HG03378 (cell line): ENCODE measurements at regions not wholly inside any gene's neighbourhood (a gene's known extent, or its start where the extent isn't known, plus 50 kb on each side); places are given as distances from the start of the nearest gene placed in this dataset.

ENCODE experiments used
- ATAC-seq: cut with Tn5 transposase; IDR thresholded peaks from one replicate; pipeline ENCODE4 v1.9.1; 2021; ENCODE audit warnings: mild to moderate bottlenecking, moderate library complexity; ENCODE audit not compliant: unreplicated experiment

DNA sequence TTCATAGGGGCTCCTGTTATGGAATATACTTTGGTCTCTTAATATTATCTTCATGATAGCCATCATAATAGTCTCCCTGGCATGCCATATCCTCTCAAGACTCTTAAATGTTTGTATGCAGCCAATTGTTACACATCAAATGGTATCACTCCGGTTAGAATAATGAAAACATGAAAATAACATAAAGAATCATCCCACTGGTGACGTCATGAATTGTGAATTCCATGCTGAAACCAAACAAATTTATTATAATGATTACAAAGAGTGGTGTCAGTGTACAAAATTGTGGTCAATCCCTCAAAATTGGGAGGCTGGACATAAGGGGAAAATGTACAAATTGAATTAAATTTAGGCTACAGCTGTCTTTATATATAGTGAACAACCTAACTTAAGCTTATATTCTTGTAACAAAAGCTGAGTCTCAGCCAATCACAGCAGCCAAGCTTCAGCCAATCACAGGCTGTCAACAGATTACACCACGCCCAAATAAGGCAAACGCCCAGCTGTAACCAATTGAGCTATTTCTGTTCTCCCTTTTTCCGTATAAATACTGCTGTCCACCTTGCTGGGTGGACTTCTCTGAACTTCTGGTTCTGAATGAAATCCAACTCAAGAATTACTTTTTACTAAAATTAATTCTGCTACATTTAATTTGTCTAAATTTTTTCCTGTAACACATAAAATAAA is 156.1 kb downstream of the CHD9NB start:
- no peak for ATAC-seq

DNA sequence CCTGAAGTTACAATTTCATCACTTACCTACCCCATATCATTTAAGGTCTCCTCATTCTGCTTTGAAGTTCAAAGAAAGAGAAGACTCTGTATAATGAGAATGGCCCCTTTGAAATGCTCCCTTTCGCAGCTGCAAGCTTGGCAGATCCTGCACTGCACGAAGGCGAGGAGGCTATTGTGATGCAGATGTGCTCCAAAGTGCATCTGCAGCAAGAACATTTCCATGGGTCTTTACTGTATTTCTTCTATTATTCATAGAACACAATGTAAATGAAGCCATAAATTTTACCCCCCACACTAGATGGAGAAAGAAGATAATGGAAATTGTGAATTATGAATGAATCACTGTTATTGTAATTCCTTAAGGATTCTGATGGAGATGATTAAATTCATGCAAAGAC is 178.7 kb downstream of the CHD9NB start:
- no peak for ATAC-seq

DNA sequence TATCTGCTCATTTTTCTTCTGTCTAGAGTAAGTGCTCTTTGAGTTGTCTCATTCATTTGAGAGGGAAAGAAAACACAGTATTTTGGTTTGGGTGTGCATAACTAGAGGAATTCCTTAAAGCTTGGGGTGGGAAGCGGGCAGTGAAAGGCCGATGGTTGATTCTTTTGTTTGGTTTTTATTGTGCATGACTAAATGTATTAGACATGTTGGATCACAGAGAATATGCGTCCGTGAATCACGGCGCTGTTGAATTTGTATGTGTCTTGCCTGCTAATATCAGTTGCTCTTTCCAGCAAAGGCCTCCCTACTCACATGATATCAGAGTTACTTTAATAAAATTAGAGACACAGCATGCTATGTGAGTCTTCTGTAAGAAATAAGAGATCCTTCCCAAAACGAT is 180.0 kb downstream of the CHD9NB start:
- ATAC-seq, result no peak

DNA sequence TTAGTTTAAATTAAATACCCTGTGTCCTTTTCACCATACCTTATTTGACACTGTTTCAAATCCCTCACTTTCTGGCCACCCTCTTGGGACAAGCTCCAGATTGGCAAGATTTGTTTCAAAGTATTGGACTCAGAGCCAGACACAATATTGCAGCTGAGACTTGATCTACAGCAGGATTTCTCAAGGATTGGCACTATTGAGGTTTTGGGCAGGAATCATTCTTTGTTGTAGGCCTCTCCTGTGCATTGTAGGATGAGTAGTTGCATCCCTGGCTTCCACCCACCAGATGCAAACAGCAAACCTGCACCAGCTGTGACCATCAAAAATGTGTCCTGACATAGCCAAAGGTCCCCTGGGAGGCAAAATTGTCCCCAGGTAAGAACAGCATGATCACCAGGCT is 181.2 kb downstream of the CHD9NB start:
- ATAC-seq, result no peak

DNA sequence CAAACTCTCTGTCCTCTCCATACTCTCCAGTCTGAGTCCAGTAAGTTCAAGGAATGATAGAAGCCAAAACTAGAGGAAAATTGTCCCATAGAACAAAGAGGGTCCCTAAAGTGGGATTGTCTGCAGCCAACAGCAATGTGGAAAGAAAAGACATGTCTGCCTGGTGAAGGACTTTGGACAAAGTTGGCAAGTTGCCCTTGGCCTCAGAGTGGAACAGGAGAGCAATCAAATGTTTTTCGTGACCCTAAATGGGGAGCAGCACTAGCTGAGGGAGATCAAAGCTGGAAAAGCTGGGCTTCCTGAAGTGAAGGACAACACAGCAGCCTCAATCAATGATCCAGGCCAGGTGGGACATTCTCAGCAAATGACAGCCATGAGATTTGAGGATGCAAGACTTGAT is 183.5 kb downstream of the CHD9NB start:
- no peak for ATAC-seq

DNA sequence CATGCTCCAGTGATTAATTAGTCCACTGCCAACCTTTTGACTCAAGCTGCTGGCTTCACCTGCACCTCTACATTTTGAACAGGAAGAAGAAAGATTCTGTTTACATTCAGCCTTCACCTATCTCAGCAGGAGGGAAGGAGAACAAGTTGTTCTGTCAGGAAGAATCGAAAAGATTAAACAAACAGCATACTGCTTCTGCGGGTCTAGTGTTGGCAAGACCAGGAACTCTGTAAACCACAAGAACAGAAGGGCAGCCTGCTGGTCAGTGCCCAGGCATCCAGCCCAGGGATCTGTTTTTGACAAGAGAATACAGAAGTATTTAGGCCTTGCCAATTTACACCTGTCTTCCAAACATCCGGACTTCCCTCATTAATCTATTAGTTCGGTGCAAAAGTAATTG is 189.7 kb downstream of the CHD9NB start:
- ATAC-seq, result no peak

DNA sequence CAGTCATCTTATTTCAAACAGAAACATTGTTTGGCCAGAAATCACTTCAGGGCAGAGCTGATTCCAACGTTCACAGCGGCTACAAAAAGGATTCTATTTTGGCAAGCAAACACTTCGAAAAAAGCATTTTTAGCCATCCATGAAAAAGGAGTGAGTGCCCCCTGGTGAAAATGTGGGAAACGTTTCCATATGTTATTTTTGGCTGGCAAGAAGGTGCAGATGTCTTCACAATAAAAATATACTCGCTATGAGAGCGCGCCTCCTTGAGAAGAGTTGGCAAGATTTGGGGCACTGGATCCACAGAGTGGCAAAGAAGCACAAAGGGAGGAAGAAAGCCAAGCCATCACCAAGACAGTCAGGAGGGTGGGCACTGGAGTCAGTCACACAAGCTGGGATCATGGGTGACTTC is 191.1 kb downstream of the CHD9NB start:
- no peak for ATAC-seq

DNA sequence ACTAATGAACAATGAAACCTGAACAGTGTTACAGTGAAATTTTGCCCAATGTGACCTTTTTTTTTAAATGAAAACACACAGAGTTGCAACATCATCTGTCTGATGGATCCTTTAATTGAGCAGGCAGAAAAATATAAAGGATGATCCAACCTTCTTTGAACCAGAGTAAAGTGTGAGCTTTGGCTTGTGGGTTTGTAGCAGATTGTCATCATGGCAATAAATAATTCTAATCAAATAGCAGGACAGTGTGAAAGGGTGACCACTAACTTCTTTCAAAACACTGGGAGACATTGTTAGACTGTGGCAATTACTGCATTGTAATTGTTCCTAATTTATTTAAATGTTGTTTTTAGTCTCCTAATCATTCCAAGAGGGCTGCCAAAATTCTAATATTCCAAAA is 197.2 kb downstream of the CHD9NB start:
- ATAC-seq, result no peak

DNA sequence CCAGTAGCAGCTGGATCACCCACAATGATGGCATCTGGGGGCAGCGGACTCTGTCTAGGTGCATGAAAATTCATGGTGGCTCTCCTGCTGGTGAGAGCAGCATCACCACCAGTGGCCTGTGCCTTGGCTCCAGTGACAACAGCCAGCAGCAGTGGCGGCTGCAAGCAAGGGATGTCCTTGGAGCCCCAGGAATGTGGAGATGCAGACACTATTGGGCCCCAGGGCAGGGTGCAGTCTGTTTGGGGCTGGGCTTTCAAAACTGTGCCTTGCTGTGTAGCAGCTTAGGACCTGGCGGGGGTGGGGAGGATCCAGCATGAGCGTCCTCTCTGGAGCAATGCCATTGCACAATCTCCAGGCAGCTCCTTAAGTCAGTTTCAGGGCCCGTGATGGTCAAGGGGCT is 199.7 kb downstream of the CHD9NB start:
- no peak for ATAC-seq

DNA sequence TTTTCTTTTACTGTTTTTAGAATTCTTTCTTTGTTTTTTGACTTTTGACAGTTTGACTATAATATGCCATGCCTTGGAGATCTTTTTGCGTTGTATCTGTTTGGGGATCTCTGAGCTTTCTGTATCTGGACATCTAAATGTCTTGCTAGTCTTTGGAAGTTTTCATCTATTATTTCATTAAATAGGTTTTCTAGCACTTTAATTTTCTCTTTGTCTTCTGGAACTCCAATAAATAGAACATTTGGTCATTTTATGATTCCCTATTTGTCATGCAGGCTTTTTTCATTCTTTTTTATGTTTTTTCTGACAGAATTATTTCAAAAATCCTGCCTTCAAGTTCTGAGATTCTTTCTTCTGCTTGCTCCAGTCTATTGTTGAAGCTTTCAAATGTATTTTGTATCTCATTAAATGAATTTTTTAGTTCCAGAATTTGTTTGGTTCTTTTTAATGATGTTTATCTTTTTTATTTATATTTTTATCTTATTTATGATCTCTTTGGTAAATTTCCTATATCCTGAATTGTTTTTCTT is 201.4 kb downstream of the CHD9NB start:
- no peak for ATAC-seq

DNA sequence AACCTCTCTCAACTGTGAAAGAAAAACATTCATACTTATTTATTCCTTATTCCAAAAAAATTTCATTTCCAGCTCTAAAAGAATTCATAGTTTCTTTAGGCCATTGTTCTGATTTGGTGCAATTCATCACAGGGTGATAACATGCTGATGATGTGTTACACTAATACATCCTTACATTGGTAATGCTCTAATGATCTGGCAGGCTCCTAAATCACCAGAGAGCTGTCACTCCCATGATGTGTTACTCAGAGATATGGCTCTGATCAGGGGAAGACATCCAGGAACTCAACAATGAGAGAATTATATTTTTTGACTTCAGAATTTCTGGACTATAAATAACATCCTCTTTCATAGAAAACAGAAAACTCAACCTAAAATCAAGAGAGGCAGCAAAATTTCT is 209.3 kb downstream of the CHD9NB start:
- no peak for ATAC-seq

DNA sequence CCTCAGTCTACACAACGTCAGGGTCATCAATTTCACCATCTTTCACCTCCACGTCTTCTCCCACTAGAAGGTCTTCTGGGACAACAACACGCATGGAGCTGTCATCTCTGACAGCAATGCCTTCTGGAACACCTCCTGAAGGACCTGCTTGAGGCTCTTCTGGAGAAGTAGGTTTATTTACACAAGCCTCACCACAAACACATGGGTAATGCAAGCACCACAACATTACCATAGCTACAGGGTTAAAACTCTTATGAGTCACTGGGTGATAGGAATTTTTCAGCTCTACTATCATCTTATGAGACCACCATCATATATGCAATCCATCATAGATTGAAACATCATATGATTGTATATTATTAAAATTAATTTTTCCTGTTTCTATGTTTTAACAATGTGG is 215.4 kb downstream of the CHD9NB start:
- ATAC-seq, result no peak

DNA sequence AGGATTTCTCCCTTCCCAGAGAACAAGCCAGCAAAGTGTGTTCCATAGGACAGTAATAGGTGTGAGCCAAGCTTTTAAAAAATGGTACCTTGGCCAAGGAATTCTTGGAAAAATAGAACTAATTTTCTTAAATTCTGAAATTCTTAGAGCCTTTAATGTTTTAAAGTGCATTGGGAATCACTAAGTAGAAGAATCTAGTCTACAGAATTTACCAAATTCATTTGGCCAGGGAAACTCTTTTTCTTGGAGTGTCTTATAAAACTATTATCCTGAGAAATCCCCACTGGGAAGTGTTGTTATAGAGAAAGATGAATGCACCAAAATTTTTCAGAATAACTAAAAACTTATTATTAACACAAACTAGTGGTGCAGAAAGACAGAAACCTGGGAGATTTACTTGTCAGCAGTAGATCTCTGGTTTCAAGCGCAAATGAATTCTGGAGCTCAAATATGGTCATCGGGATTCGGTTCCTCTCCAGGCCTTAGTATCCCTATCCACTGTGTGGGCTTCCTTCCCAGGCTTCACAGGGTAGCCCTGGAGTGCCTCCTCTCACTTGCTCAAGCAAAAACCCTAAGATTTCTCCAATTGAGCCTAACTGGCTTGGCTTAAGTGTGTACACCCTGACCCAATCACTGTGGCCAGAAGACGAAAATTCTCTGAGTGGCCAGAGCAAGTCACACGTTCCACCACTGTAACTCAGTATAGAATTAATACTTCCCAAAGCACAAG is 217.8 kb downstream of the CHD9NB start:
- ATAC-seq, result no peak

DNA sequence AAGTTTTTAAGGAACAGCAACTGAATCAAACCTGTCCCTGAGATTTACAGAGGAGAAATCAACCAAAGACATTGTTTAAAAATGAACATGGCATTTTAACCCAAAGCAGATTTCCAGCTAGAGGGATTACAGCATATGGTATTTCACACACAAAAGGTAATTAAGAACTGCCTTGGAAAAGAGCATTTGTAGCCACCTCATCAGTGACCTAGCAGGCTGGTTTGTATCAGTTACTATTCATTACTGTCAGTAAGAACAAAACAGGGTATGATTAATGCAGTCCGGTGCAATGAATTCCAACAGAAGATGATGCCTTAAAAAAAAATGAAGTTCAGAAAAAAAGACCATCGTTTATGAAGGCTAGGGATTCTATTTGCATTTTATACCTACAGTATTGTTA is 219.9 kb downstream of the CHD9NB start:
- no peak for ATAC-seq

DNA sequence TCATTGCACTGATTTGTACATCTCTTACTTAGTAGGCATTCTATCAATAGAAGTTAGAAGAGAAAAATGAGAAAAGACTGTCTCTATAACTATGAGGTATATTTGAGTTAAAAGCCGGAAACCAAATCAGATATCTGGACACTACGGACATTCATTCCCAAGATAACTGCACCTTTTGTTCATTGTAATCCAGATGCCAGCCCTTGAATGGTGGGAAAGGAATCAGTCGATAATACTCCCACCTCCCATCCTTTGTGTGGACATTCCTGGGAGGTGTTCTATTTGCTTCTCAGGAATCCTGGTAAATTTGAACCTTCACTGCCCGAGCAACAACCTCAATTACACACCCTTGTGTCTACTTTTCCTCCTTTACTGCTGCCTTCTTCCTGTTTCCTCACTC is 225.2 kb downstream of the CHD9NB start:
- no peak for ATAC-seq

DNA sequence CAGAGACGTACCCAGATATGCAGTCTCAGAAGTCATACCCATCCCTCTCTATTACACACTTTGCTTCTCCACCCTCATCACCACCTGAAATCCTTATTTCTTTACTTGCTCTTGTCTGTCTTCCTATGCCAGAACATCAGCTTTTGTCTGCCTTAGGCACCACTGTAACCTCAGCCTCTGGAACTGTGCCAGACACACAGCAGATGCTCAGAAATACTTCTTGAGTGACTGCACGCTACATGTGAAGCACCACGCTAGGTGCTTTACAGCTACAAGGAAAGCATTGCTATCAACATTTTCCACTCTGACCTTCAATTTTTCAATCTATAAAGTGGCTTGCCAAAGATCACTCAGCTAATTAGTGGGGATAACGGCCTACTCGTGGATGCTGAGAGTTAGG is 226.8 kb downstream of the CHD9NB start:
- no peak for ATAC-seq

DNA sequence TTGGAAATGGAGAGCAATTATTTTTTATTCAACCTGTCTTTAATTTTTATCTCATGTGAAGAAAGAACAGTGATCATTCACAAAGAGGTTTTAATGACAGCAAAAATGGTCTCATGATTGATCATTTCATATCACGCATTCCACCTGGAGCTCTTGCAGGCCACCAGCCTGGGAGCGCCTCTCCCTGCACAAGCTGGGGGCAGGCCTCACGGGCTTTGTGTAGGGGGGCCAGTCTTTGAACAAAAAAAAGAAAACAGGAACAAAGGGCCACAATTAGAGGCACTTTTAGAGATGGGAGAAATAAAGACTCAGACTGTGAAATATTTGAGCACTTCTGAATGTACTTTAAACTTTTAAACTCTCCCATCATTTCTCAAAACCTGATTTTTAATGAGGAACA is 232.9 kb downstream of the CHD9NB start:
- ATAC-seq, result no peak

DNA sequence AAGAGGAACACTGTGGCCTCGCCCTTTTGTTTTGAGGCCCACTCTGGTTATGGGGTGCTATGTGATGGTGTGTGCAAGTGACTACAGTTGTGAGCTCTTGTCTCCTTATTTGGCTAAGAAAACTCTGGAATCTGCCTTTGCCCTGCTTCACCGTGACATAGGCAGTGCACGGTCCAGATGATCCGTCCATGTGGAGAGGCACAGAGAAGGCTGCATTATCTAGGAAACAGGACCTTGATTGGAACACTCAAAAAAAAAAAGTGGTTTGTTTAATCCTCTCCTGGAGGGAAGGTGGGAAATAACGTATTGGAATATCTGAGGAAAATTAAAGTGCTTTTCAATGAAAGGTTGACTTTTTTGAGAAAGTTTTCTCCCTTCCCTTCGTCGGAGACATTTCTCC is 233.3 kb downstream of the CHD9NB start:
- no peak for ATAC-seq

DNA sequence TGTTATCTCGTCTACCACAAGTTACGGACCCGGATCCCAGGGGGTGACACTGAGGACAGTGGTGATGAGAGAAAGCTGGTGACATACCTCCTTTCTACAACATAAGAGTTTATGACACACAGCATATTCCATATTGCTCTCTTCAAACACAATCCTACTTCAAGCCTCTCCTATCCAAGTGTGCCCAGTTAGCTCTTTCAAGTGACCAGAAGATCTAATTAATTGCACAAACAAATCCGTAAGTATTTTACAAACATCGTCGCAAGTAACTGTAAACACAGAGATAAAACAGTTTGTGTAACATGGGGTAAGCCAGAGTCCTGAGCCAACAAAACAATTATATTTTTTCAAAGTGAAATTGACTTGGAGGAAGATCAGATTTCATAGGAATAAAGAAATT is 235.0 kb downstream of the CHD9NB start:
- ATAC-seq, result no peak

DNA sequence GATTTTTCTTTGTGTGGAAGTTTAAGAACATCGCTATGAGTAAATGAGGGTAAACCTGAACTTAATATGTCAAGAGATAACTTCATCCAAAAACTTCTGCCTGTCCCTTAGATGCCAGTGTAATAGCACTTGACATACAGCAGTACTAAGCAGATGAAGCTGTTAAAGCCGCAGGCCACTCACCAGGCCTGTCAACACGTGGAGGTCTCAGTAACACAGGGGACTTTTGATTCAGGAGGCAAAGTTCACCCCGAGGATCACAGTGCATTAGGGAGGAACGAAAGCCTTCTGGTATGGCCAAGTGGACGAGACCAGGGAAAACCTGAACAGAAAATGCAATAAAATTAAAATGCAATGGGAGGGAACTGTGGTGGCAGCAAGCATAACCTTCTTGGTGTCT is 235.7 kb downstream of the CHD9NB start:
- no peak for ATAC-seq

DNA sequence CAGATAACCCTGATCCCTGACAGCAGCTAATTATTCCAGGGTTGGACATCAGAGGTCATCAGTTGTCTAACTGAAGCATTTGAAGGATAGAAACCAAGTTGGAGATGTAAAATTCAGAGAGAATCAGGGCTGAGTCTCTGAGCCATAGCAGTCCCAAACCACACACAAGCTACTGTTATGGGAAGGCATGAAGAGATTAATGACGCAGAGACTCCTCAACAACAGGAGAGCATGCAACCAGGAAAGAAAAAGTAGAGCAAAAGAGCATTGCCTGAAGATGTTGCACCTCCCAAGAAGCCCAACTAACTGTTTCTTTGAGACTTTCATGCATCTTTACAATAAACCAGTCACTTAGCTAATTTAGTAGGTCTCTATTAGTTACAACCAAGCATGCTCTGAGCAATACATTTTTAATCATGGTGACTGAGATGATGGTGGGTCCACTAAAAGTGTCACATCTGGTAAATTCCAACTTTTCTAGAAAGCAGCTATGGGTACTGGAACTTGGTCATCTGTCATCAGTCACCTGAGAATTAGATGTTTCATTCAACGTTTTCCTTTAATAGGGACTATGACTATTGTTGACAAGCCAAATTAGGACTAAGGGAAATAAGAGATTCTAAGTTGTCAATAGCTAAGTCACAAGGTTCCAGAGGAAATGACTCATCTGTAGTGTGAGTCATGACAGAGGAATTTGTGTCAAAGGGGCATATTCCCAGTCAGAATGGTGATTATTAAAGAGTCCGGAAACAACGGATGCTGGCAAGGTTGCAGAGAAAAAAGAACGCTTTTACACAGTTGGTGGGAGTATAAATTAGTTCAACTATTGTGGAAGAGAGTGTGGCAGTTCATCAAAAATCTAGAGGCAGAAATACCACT is 239.8 kb downstream of the CHD9NB start:
- no peak for ATAC-seq
